Right cardiac atrium (tissue), 5 donors: ENCODE measurements at regions not wholly inside any gene's neighbourhood (a gene's known extent, or its start where the extent isn't known, plus 50 kb on each side); places are given as distances from the start of the nearest gene placed in this dataset.

Source experiments
- ATAC-seq, 2 donors: fragments of 200-7000 bp; cut with Tn5 transposase; one replicate each; pipeline versions ENCODE4 v1.8.0 to v1.9.1; 2020; ENCODE audit warnings: moderate library complexity in 2 of 2, mild to moderate bottlenecking in 1 of 2
- DNase-seq, 3 donors: peaks; one replicate each; pipeline ENCODE4 v3.0.0-alpha.2; 2020
- H3K27ac ChIP-seq: one replicate; pipeline ENCODE4 v1.5.1; 2013; ENCODE audit warnings: mild to moderate bottlenecking, low read length, control low read depth, moderate library complexity
- H3K27me3 ChIP-seq: one replicate; pipeline ENCODE4 v1.6.1; 2013; ENCODE audit not compliant: control insufficient read depth, insufficient read depth
- H3K4me1 ChIP-seq: one replicate; pipeline ENCODE4 v1.6.1; 2013; ENCODE audit warnings: low read length; ENCODE audit not compliant: control insufficient read depth, insufficient read depth
- H3K4me3 ChIP-seq: one replicate; pipeline ENCODE4 v1.5.1; 2013; ENCODE audit warnings: low read length, control low read depth
- H3K9me3 ChIP-seq: one replicate; pipeline ENCODE4 v1.6.1; 2013; ENCODE audit warnings: low read length; ENCODE audit not compliant: control insufficient read depth
- WGBS: extraction: QIAGEN DNeasy Blood & Tissue Kit; methylation state at CpG from one replicate; pipeline ENCODE4 v1.1.7; 2013; 5-methylcytosine and 5-hydroxymethylcytosine counted together
- intact Hi-C, 4 donors: fragments of 100-400 bp; cut with DNase I; formaldehyde crosslinking; loops; one replicate each; pipeline versions ENCODE4 v1.11.0 to v1.14.0; 2022 to 2023
- donor health status: healthy with polysubstance abuse.
- donor health status: DM: no; HTN: yes; CAD: no.
- donor health status: DM: no; HTN: no; CAD: no.
- donor health status: DM: no; HTN: yes; CAD: no; lungs with severe emphysema.
- donor health status: DM: yes; HTN: yes; CAD: no.

GRCh38 chr12:78586790-78587189, 277.8 kb upstream of the SYT1 start:
- peaks cover 2% of the 10 kb centered on the region for H3K9me3 ChIP-seq
- H3K27ac ChIP-seq = no peak overlapping the region
- ATAC-seq (no peak), DNase-seq (no peak)
- intact Hi-C loops = no loop called here
- no peaks in the 10 kb centered on the region for H3K4me1 ChIP-seq
- no peaks in the 10 kb centered on the region for H3K27me3 ChIP-seq
- WGBS = 89% methylated on average over 1 of the region's 1 CpG
- no peak overlapping the region for H3K4me3 ChIP-seq

DNA sequence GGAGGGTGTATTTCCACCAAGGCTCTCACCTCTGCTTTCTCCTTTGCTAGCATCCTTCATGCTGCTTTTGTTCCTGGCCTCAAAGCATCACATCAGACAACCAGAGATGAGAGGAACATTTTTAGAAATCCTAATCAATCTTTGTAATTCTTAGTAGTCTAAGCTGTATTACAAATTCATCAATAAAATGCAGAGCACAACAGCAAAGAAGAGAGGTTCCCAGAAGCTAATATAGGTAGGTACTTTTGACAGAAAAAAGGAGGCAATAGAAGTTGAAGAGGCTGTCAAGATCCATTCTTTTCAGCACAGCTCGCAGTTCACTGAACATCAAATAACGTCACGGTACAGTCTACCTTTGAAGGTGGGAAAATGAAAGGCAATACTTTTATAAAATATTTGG, 265.2 kb upstream of the SYT1 start:
- 69% methylated on average over 3 of the region's 3 CpGs for WGBS
- no peaks in the 10 kb centered on the region for H3K9me3 ChIP-seq
- H3K4me1 ChIP-seq = no peaks in the 10 kb centered on the region
- no peak overlapping the region for H3K4me3 ChIP-seq
- H3K27me3 ChIP-seq = no peaks in the 10 kb centered on the region
- intact Hi-C loops = no loop called here
- H3K27ac ChIP-seq = no peak overlapping the region
- no peak for ATAC-seq
- DNase-seq = no peak

DNA sequence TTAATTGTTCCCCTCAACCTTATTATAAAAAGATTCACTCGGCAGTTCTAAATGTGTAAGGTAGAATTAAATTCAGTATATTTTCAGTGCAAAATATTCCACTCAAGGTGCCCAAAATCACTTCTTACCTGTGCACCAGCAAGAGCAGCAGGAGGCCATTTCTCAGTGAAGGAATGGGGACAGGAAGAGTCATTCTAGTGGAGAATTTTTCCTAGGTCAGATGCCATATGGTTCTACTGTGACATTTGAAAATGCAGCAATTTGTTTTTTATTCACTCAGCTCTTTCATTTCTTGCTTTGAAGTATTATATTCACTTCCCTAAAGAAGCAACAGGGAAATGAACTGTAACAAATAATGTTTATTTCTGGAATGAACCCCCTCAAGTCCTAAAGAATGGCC, 264.0 kb upstream of the SYT1 start:
- 87% methylated on average over 1 of the region's 1 CpG for whole genome bisulfite sequencing
- DNase-seq = no peak
- Histone ChIP-seq H3K4me3 (no peak overlapping the region), H3K27ac (no peak overlapping the region), H3K4me1 (no peaks in the 10 kb centered on the region), H3K27me3 (no peaks in the 10 kb centered on the region), H3K9me3 (no peaks in the 10 kb centered on the region)
- no peak for ATAC-seq
- intact Hi-C loops = no loop called here

- intact Hi-C loops = no loop called here
- no peak overlapping the region for H3K27ac ChIP-seq
These were observed 253.1 kb upstream of the SYT1 start for GRCh38 chr12:78611504-78611903.

DNA sequence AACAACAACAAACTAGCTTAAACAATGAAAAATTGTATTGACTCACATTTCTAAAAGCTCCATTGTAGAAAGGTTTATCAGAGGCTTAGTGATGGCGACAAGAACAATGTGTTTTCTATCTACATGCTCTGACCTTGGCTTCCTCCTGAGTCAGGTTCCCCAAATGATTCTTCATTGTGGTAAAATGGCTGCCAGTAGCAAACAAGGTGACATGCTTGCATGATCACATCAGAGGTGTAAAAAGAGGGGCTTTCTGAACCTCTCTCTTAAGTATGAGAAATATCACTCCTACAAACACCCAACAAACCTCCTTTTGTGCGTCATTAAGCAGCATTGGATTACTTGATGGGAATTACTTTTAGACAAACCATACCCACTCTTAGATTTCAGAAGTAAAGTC, 252.4 kb upstream of the SYT1 start:
- no peak for ATAC-seq
- no peaks in the 10 kb centered on the region for H3K9me3 ChIP-seq
- H3K4me1 ChIP-seq = no peaks in the 10 kb centered on the region
- 85% methylated on average over 2 of the region's 2 CpGs for WGBS
- intact Hi-C loops = no loop called here
- no peak overlapping the region for H3K4me3 ChIP-seq
- no peak for DNase-seq
- H3K27me3 ChIP-seq = no peaks in the 10 kb centered on the region
- H3K27ac ChIP-seq = no peak overlapping the region

More at GRCh38 chr12:78611504-78611903, 253.1 kb upstream of the SYT1 start:
- H3K9me3 ChIP-seq = no peaks in the 10 kb centered on the region
- DNase-seq (no peak), ATAC-seq (no peak)
- no peaks in the 10 kb centered on the region for H3K27me3 ChIP-seq
- no peaks in the 10 kb centered on the region for H3K4me1 ChIP-seq
- no peak overlapping the region for H3K4me3 ChIP-seq

DNA sequence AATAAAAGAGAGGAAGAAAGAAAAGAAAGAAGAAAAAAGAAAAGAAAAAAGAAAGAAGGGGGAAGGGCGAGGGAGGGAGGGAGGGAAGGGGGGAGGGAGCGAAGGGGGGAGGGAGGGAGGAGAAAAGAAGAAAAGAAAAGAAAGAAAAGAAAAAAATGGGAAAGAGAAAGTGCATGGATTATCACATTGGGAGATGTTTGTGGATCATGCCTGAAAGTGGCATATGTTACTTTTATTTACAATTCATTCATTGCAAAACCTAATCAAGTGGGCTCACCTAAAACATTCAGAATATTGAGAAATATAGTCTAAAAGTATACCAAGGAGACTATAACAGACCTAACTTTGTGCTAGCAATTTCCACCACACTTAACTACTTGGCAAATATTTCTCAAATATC, 246.9 kb upstream of the SYT1 start:
- Histone ChIP-seq H3K9me3 (no peaks in the 10 kb centered on the region), H3K4me1 (no peaks in the 10 kb centered on the region), H3K4me3 (no peak overlapping the region), H3K27me3 (no peaks in the 10 kb centered on the region), H3K27ac (no peak overlapping the region)
- DNase-seq = no peak
- WGBS = 87% methylated on average over 2 of the region's 2 CpGs
- intact Hi-C loops = no loop called here
- no peak for ATAC-seq

GRCh38 chr12:78622529-78623195, 241.9 kb upstream of the SYT1 start:
- 67% methylated on average over 3 of the region's 3 CpGs for WGBS
- no peak overlapping the region for H3K4me3 ChIP-seq
- H3K4me1 ChIP-seq = no peaks in the 10 kb centered on the region
- DNase-seq = no peak
- no peaks in the 10 kb centered on the region for H3K9me3 ChIP-seq
- no peaks in the 10 kb centered on the region for H3K27me3 ChIP-seq
- intact Hi-C loops = no loop called here
- ATAC-seq = no peak
- no peak overlapping the region for H3K27ac ChIP-seq

DNA sequence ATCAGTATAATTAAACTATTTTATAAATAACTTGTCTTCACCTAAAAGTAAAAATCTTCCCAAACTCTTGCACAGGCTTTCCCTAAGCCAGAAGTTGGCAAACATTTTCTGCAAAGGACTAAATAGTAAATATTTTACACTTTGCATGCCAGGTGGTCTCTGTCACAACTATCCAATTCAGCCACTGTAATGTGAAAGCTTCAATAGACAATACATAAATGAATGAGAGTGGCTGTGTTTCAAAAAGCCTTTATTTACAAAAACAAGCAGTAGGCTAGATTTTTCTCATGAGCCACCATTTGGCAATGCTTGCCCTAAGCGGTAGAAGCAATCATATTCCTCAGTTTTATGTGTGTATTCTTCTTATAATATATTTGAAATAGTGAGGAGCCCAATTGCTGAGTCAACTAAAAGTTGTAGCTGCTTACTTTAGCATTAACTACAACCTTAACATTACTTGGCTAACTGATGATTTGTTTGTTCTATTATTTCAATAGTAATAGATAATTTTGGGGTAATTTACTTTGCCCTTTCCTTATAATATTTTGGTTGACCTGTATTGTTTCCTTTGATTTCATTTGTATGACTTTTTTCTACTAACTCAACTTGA, 236.0 kb upstream of the SYT1 start:
- 74% methylated on average over 1 of the region's 1 CpG for WGBS
- Histone ChIP-seq H3K4me3 (no peak overlapping the region), H3K4me1 (no peaks in the 10 kb centered on the region), H3K27me3 (no peaks in the 10 kb centered on the region), H3K27ac (no peak overlapping the region), H3K9me3 (no peaks in the 10 kb centered on the region)
- DNase-seq (no peak), ATAC-seq (no peak)
- intact Hi-C loops = no loop called here

DNA sequence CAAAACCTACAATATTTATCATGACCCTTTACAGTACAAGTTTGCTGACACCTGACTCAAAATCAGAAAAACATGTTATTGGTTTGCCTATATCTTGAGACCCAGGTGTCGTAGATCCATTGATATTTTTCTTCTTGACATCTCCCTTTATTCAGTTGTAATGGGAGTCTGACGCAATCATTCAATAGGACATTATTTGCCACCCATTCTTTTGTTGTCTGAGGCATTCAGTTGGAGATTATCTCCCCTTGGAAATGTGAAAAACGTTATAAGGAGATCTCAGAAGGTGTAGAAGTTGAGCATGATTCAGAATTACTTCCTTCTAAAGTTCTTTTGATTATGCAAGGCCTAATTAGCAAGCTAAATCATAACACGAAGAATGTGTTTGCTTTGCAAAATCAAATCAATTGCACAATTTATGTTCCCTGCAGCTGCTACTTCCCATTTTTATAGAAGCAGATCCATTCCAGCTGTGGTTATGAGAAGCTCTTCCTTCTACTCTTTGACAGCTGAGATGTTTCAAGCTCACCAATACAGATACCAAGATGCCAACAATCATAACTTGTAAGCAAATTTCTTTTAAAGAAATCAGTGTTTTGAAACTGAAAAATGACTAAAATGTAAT, 228.2 kb upstream of the SYT1 start:
- Histone ChIP-seq H3K4me3 (no peak overlapping the region), H3K9me3 (no peaks in the 10 kb centered on the region), H3K4me1 (no peaks in the 10 kb centered on the region), H3K27me3 (no peaks in the 10 kb centered on the region), H3K27ac (no peak overlapping the region)
- DNase-seq = no peak
- 43% methylated on average over 4 of the region's 4 CpGs for WGBS
- intact Hi-C loops = no loop called here
- ATAC-seq = no peak

DNA sequence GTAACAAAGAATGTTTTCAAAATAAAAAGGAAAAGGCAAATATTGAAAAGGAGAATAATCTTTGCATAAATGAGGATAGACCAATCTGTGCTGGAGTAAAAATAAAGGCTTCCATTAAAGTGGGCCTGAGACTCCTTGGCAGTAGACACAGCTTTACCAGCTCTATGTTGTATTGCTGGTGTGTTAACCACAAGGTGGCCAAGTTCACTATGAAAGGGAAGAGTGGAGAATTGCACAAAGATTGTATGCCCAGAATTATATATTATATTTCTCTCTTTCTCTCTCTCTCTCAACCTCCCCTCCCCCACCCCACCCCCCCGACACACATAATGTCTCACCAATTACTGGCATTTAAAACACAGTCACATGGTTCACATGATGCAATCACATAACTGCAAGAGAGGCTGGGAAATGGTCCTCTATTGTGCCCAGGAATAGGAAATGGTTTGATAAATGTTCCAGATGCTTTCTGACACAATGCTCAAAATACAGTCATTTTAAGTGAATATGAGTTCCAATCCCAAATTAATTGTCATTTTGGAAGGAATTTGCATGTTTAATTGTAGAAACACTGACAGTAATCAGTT, 222.6 kb upstream of the SYT1 start:
- no peak overlapping the region for H3K27ac ChIP-seq
- no peak for DNase-seq
- intact Hi-C loops = no loop called here
- no peak overlapping the region for H3K4me3 ChIP-seq
- no peaks in the 10 kb centered on the region for H3K9me3 ChIP-seq
- no peaks in the 10 kb centered on the region for H3K27me3 ChIP-seq
- WGBS = 74% methylated on average over 1 of the region's 1 CpG
- ATAC-seq = no peak
- H3K4me1 ChIP-seq = no peaks in the 10 kb centered on the region

GRCh38 chr12:78645956-78646355, 218.6 kb upstream of the SYT1 start:
- Histone ChIP-seq H3K27ac (no peak overlapping the region), H3K4me1 (no peaks in the 10 kb centered on the region), H3K4me3 (no peak overlapping the region), H3K27me3 (no peaks in the 10 kb centered on the region), H3K9me3 (no peaks in the 10 kb centered on the region)
- 49% methylated on average over 2 of the region's 2 CpGs for WGBS
- ATAC-seq (no peak), DNase-seq (no peak)
- intact Hi-C loops = no loop called here
